ENCODE measurements at regions not wholly inside any gene's neighbourhood (a gene's known extent, or its start where the extent isn't known, plus 50 kb on each side); places are given as distances from the start of the nearest gene placed in this dataset.

- intact Hi-C loops (cut with DNase I; ENCODE audit: low total_unique reads) = no loop called here
- H3K4me3 ChIP-seq (ENCODE audit: low read depth, poor library complexity, severe bottlenecking) = no peak overlapping the region
- TF ChIP-seq POLR2A (IDR thresholded peaks at IDR 0.05) (no peak), CTCF (IDR thresholded peaks at IDR 0.05) (no peak)
- DNase-seq (ENCODE audit: low spot score in 2 of 2) = no peak
- 75 to 80% methylated on average over 3 of the region's 3 CpGs for WGBS, 2 donors
These were observed 325.5 kb upstream of the SLC7A11 start for GRCh38 chr4:138567696-138568095.

GRCh38 chr4:138565576-138565975 lies 323.4 kb upstream of the SLC7A11 start:
- DNase-seq (ENCODE audit: low spot score in 2 of 2) = no peak
- intact Hi-C loops (cut with DNase I; ENCODE audit: low total_unique reads) = no loop called here
- TF ChIP-seq POLR2A (IDR thresholded peaks at IDR 0.05) (no peak), CTCF (IDR thresholded peaks at IDR 0.05) (no peak)
- H3K4me3 ChIP-seq (ENCODE audit: low read depth, poor library complexity, severe bottlenecking) = no peak overlapping the region
- WGBS, 2 donors = 93% methylated on average over 4 of the region's 4 CpGs

- no peak for DNase-seq (ENCODE audit: low spot score in 2 of 2)
- H3K4me3 ChIP-seq (ENCODE audit: low read depth, poor library complexity, severe bottlenecking) = no peak overlapping the region
- WGBS, 2 donors = 9 to 33% methylated on average over 1 of the region's 1 CpG
- no peak for TF ChIP-seq CTCF (IDR thresholded peaks at IDR 0.05)
- intact Hi-C loops (cut with DNase I; ENCODE audit: low total_unique reads) = no loop called here
These were observed 320.4 kb upstream of the SLC7A11 start for GRCh38 chr4:138562544-138562991.

GRCh38 chr4:138561906-138562305 lies 319.8 kb upstream of the SLC7A11 start:
- no peak overlapping the region for H3K4me3 ChIP-seq (ENCODE audit: low read depth, poor library complexity, severe bottlenecking)
- intact Hi-C loops (cut with DNase I; ENCODE audit: low total_unique reads) = no loop called here
- 75 to 79% methylated on average over 18 of the region's 18 CpGs for WGBS, 2 donors
- no peak for DNase-seq (ENCODE audit: low spot score in 2 of 2)
- TF ChIP-seq CTCF (IDR thresholded peaks at IDR 0.05) (no peak), POLR2A (IDR thresholded peaks at IDR 0.05) (no peak)

GRCh38 chr4:138561276-138561880 lies 319.2 kb upstream of the SLC7A11 start:
- 94 to 96% methylated on average over 40 of the region's 40 CpGs for WGBS, 2 donors

More at GRCh38 chr4:138561276-138561880, 319.2 kb upstream of the SLC7A11 start:
- TF ChIP-seq POLR2A (IDR thresholded peaks at IDR 0.05) (no peak), CTCF (IDR thresholded peaks at IDR 0.05) (no peak)
- intact Hi-C loops (cut with DNase I; ENCODE audit: low total_unique reads) = no loop called here
- DNase-seq (ENCODE audit: low spot score in 2 of 2) = no peak
- no peak overlapping the region for H3K4me3 ChIP-seq (ENCODE audit: low read depth, poor library complexity, severe bottlenecking)

Data from lower leg skin (tissue), 4 donors.